GM20000 (cell line): ENCODE measurements at regions not wholly inside any gene's neighbourhood (a gene's known extent, or its start where the extent isn't known, plus 50 kb on each side); places are given as distances from the start of the nearest gene placed in this dataset.
A peak's percentile ranks its signal among the peaks of the same experiment; 100 is the strongest.

Experiments
- DNase-seq: peaks from one replicate; pipeline ENCODE4 v3.0.0; 2012; ENCODE audit warnings: low spot score
- TF ChIP-seq, protein P1 (sequence below): IDR thresholded peaks from 2 replicates; pipeline ENCODE4 v1.5.1; 2012; ENCODE audit warnings: mild to moderate bottlenecking, control low read depth; ENCODE audit errors: extremely low read depth, missing control alignments

DNA sequence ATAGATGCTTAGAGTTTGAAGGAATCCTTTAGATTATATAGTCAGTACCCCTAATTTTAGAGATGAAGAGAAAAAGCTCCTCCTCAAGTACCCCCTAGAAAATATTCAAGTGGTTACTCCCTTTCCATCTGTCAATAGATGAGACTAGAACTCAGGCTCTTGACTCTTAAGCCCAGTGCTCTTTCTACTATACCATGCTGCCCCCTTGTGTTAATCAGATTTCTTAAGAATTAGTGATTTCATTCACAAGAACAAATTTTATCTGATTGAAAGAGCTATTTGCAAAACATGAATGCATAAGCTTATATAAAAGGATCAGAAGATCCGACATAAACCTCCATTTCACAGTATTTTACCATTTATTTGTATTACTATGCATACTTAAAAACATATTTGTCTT is 179.3 kb downstream of the TFEC start:
- peak; percentile 7 for DNase-seq
- TF ChIP-seq, protein P1, sequence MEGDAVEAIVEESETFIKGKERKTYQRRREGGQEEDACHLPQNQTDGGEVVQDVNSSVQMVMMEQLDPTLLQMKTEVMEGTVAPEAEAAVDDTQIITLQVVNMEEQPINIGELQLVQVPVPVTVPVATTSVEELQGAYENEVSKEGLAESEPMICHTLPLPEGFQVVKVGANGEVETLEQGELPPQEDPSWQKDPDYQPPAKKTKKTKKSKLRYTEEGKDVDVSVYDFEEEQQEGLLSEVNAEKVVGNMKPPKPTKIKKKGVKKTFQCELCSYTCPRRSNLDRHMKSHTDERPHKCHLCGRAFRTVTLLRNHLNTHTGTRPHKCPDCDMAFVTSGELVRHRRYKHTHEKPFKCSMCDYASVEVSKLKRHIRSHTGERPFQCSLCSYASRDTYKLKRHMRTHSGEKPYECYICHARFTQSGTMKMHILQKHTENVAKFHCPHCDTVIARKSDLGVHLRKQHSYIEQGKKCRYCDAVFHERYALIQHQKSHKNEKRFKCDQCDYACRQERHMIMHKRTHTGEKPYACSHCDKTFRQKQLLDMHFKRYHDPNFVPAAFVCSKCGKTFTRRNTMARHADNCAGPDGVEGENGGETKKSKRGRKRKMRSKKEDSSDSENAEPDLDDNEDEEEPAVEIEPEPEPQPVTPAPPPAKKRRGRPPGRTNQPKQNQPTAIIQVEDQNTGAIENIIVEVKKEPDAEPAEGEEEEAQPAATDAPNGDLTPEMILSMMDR: peak; percentile 5

DNA sequence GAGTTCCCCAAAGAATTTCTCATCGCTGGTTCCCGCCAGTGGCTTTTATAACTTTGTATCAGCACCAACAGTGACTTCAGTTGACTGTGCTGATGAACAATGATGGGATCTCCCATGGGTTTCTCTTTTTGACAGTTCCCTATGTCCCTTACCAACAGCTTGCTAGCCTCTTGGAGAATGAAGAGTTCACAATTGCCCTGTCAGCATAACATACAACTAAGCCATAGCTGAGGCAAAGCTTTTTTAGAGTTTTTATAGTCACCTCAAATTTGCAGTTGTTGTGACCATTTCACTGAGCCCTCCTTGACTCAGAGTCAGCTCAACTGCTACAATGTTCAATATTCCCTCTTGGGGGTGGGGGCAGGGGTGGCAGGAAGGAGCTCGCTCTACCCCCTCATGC is 179.8 kb downstream of the TFEC start:
- DNase-seq: no peak
- TF ChIP-seq, protein P1: no peak

DNA sequence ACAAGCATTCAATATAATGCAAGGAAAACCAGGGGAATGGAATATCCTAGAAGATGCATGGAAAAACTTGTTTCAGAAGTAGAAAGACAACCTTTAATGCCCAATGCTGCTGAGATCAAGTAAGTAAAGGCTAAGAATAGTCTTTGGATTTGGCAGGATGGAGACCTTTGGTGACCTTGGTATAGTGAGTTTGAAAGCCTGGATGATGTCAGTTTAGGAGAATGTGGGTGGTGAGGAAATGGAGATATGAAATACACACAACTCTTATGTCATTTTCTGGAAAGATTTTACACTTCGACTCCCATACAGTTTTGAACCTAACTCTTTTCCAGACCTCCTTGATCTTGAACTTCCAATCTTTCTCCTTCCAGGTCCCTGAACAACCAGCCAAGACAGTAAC is 185.7 kb downstream of the TFEC start:
- no peak for DNase-seq

DNA sequence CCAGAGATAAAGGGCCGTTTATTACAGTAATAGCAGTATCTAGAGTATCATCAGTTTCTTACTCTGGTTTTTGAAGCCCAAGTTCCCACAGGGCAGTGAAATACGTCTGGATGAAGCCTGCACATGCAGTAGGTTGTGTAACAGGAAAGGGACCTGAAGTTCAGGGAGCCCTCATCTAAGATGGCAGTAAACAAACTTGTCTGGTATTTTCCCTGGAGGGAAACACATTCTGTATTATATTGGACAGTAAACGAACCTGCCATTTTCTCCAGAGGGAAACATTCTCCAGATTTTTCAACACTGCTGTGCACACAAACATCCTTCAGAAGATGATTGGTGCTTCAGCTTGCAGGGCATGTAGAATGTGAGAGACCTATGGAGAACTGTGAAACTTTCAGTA is 189.9 kb downstream of the TFEC start:
- DNase-seq: no peak
- TF ChIP-seq, protein P1: no peak

More for the DNA sequence above, 185.7 kb downstream of the TFEC start:
- TF ChIP-seq, protein P1: no peak

DNA sequence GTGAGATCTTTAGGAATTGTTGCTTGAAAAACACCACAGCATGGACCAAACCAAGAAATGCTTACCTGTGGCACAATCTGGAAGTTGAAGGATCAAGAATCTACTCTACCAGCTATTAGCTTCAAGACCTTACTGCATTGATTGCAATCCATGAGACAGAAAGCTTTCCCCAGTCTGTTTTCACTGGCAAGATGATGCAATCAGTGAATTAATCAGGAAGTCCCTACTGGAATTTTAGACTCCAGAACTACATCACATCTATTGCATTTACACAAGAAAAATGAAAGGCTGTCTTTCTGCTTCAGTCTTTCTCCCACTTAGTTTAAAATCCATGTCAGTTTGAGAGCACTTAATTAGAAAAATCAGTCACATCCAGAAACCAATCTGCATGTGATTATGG is 191.7 kb downstream of the TFEC start:
- no peak for DNase-seq
- TF ChIP-seq, protein P1: no peak

DNA sequence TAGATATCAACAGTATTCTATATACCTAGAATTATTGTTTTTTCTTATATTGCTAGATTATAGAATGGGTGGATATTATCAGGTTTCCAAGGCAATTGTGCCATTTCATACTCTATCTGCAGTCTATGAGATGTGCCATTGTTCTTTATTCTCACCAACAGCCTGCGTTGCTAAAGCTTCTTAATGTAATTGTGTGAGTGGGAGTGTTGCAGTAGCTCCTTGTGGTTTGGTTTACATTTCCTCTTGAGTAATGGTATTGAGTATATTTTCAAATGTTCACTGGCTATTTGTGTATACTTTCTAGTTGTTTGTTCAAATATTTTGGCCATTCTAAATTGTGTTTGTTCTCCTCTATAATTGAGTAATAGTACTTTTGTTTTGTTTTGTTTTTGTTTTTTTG is 199.2 kb downstream of the TFEC start:
- DNase-seq: no peak
- TF ChIP-seq, protein P1: no peak

DNA sequence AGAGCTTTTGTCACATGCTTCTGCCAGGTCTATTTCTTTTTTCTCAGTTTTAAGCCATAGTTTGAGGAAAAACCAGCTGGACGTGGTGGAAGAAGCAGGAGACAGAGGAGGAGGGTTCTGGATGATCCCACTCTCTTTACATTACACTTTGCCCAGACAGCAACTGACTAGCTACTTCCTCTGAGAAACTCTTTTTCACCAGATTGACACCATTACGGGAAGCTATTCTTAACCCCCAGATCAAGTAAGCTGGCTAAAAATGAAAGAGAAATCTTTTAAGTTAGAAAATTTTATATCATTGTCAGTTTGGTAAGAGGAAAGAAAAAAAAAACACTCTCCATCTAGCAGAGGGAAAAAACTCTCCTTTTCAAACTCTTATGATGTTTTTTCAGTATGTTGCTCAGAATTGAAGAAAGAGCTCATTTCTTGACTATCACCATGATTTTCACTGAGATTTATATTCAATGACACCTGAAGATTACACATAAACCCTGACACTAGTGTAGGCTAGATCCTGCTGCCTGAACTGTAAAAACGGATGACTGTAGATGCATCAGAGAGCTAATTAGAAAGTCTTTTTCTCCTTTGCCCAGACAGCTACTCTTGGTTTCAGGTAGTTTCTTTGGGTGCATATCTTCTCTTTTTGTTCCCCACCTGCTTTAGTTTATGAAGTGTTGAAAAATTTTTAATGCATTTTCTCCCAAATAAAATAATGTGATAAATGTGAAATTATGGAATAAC is 203.1 kb downstream of the TFEC start:
- DNase-seq: peak; percentile 3
- TF ChIP-seq, protein P1: no peak
